ENCODE measurements at regions not wholly inside any gene's neighbourhood (a gene's known extent, or its start where the extent isn't known, plus 50 kb on each side); places are given as distances from the start of the nearest gene placed in this dataset.

DNA sequence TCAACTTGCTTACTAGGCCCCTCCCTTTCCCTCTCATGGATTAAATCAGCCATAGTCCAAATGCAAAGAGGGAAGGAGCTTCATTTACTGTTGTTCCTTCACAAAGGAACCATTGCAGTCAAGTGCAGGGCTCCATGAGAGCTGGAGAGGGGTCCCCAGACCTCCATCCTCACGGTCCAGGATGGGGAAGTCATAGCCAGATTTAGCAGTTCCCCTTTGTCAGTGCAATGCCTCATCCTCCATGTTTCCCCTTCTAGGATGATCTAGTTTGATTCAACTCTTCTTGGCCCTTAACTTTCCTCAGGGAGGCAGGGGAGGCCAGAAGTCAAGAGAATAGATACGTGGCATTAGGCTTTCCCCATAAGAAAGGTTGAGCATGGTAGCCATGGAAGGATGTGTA lies 66.5 kb upstream of the FUCA2 start:
- Histone ChIP-seq H3K9me3 (replicated peaks in 1 of 2; ENCODE audit: control insufficient read depth in 2 of 2, insufficient read depth in 1 of 2, low read depth in 1 of 2, low read length in 2 of 2) (peaks cover 0 to 3% of the 10 kb centered on the region in 2 donors), H3K18ac (ENCODE audit: low read length) (no peak overlapping the region), H3K9ac (ENCODE audit: low read depth, low read length, poor library complexity) (no peak overlapping the region), H3K23ac (ENCODE audit: low read depth, low read length, poor library complexity) (no peak overlapping the region), H2BK120ac (ENCODE audit: low read depth, low read length) (no peak overlapping the region), H2BK12ac (ENCODE audit: low read length) (no peak overlapping the region), H4K91ac (ENCODE audit: low read depth, low read length, poor library complexity) (no peak overlapping the region), H2AFZ (ENCODE audit: low read length) (no peak overlapping the region), H3K79me1 (ENCODE audit: low read depth, low read length) (no peaks in the 10 kb centered on the region), H3K36me3 (replicated peaks in 1 of 2; ENCODE audit: control insufficient read depth in 2 of 2, insufficient read depth in 2 of 2, low read length in 2 of 2) (no peaks in the 10 kb centered on the region), H3K27me3 (ENCODE audit: control insufficient read depth in 3 of 3, insufficient read depth in 3 of 3, low read depth in 1 of 3, low read length in 3 of 3) (no peaks in the 10 kb centered on the region), H3K4me1 (ENCODE audit: control insufficient read depth in 2 of 2, insufficient read depth in 1 of 2, low read depth in 1 of 2, low read length in 2 of 2) (no peaks in the 10 kb centered on the region), H3K4me3 (ENCODE audit: low read length in 2 of 2) (no peak overlapping the region), H2AK5ac (ENCODE audit: low read depth, low read length) (no peak overlapping the region), H2BK5ac (ENCODE audit: low read length) (no peak overlapping the region), H3K14ac (ENCODE audit: low read length) (no peak overlapping the region), H4K8ac (ENCODE audit: low read depth, low read length) (no peak overlapping the region), H3K4ac (ENCODE audit: low read length) (no peak overlapping the region), H3K27ac (replicated peaks; ENCODE audit: low read length) (no peak overlapping the region), H3K4me2 (ENCODE audit: insufficient read depth, low read length, poor library complexity, severe bottlenecking) (no peak overlapping the region), H2BK15ac (ENCODE audit: low read length) (no peak overlapping the region)
- no peak for DNase-seq (ENCODE audit: low spot score)
- WGBS, 2 donors (ENCODE audit: extremely low coverage in 2 of 2, insufficient read length in 2 of 2, insufficient replicate concordance in 1 of 2) = no CpG with 5 or more reads among the region's 2 CpGs

DNA sequence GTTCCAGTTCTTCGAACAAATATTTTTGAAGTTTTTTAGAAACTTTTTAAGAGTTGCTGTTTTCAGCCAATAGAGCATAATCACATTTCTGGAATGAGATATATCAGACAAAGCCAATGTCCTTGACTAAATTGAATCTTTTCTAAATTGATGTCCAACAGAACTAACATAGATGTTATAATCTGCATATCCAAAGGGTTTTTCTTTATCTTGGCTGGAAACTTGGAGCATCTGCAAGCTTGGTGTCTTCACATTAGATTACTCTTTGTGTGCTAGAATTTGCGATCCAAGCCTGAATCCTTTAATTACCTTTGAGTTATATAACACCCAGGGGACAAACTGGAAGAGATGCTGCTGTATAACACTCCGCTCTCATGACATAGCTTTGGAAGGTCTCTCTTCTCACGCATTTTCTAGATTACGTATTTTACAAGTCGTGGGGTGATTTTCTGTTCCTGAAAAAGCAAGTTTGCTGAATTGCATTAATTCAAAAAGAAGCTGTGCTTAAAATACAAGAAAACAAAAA lies 64.4 kb upstream of the FUCA2 start:
- Histone ChIP-seq H2BK120ac (ENCODE audit: low read depth, low read length) (no peak overlapping the region), H3K36me3 (replicated peaks in 1 of 2; ENCODE audit: control insufficient read depth in 2 of 2, insufficient read depth in 2 of 2, low read length in 2 of 2) (no peaks in the 10 kb centered on the region), H2AK5ac (ENCODE audit: low read depth, low read length) (no peak overlapping the region), H3K23ac (ENCODE audit: low read depth, low read length, poor library complexity) (no peak overlapping the region), H3K4me3 (ENCODE audit: low read length in 2 of 2) (no peak overlapping the region), H3K9ac (ENCODE audit: low read depth, low read length, poor library complexity) (no peak overlapping the region), H2BK5ac (ENCODE audit: low read length) (no peak overlapping the region), H3K14ac (ENCODE audit: low read length) (no peak overlapping the region), H2AFZ (ENCODE audit: low read length) (peak overlapping the region; percentile 1), H3K18ac (ENCODE audit: low read length) (no peak overlapping the region), H3K4ac (ENCODE audit: low read length) (no peak overlapping the region), H3K4me1 (ENCODE audit: control insufficient read depth in 2 of 2, insufficient read depth in 1 of 2, low read depth in 1 of 2, low read length in 2 of 2) (no peaks in the 10 kb centered on the region), H3K27me3 (ENCODE audit: control insufficient read depth in 3 of 3, insufficient read depth in 3 of 3, low read depth in 1 of 3, low read length in 3 of 3) (no peaks in the 10 kb centered on the region), H2BK12ac (ENCODE audit: low read length) (no peak overlapping the region), H2BK15ac (ENCODE audit: low read length) (no peak overlapping the region), H4K91ac (ENCODE audit: low read depth, low read length, poor library complexity) (no peak overlapping the region), H3K79me1 (ENCODE audit: low read depth, low read length) (no peaks in the 10 kb centered on the region), H3K27ac (replicated peaks; ENCODE audit: low read length) (no peak overlapping the region), H3K9me3 (replicated peaks in 1 of 2; ENCODE audit: control insufficient read depth in 2 of 2, insufficient read depth in 1 of 2, low read depth in 1 of 2, low read length in 2 of 2) (peaks cover 0 to 3% of the 10 kb centered on the region in 2 donors), H4K8ac (ENCODE audit: low read depth, low read length) (no peak overlapping the region), H3K4me2 (ENCODE audit: insufficient read depth, low read length, poor library complexity, severe bottlenecking) (no peak overlapping the region)
- DNase-seq (ENCODE audit: low spot score) = no peak
- WGBS, 2 donors (ENCODE audit: extremely low coverage in 2 of 2, insufficient read length in 2 of 2, insufficient replicate concordance in 1 of 2) = no CpG with 5 or more reads among the region's 6 CpGs

DNA sequence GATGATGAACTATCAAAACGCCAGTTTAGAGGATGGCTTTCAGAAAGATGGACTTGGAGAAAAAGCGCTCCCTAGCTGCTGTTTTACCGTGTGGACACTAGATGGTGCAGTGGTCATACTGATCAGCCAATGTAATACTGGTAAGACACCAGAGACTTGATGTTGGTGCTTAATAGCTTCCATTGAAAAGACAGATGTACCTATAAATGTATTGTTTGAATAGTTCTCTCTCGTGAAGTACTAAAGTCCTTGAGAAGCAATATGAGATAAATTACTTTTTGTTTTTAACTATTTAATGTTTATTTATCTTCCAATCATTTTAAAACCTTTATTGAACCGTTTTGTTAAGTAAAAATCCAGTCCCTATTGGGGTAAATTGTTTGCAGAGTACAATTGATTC lies 63.9 kb upstream of the FUCA2 start:
- Histone ChIP-seq H3K27me3 (ENCODE audit: control insufficient read depth in 3 of 3, insufficient read depth in 3 of 3, low read depth in 1 of 3, low read length in 3 of 3) (no peaks in the 10 kb centered on the region), H2AK5ac (ENCODE audit: low read depth, low read length) (no peak overlapping the region), H3K79me1 (ENCODE audit: low read depth, low read length) (no peaks in the 10 kb centered on the region), H3K18ac (ENCODE audit: low read length) (no peak overlapping the region), H3K27ac (replicated peaks; ENCODE audit: low read length) (no peak overlapping the region), H3K4me3 (ENCODE audit: low read length in 2 of 2) (no peak overlapping the region), H2BK15ac (ENCODE audit: low read length) (no peak overlapping the region), H2BK120ac (ENCODE audit: low read depth, low read length) (no peak overlapping the region), H3K4me1 (ENCODE audit: control insufficient read depth in 2 of 2, insufficient read depth in 1 of 2, low read depth in 1 of 2, low read length in 2 of 2) (peaks cover under 1 to 1% of the 10 kb centered on the region in 2 donors), H3K4me2 (ENCODE audit: insufficient read depth, low read length, poor library complexity, severe bottlenecking) (no peak overlapping the region), H3K36me3 (replicated peaks in 1 of 2; ENCODE audit: control insufficient read depth in 2 of 2, insufficient read depth in 2 of 2, low read length in 2 of 2) (no peaks in the 10 kb centered on the region), H3K4ac (ENCODE audit: low read length) (no peak overlapping the region), H4K8ac (ENCODE audit: low read depth, low read length) (no peak overlapping the region), H3K23ac (ENCODE audit: low read depth, low read length, poor library complexity) (no peak overlapping the region), H2AFZ (ENCODE audit: low read length) (no peak overlapping the region), H3K14ac (ENCODE audit: low read length) (no peak overlapping the region), H3K9ac (ENCODE audit: low read depth, low read length, poor library complexity) (no peak overlapping the region), H4K91ac (ENCODE audit: low read depth, low read length, poor library complexity) (no peak overlapping the region), H3K9me3 (replicated peaks in 1 of 2; ENCODE audit: control insufficient read depth in 2 of 2, insufficient read depth in 1 of 2, low read depth in 1 of 2, low read length in 2 of 2) (peaks cover 0 to 3% of the 10 kb centered on the region in 2 donors), H2BK5ac (ENCODE audit: low read length) (no peak overlapping the region), H2BK12ac (ENCODE audit: low read length) (no peak overlapping the region)
- DNase-seq (ENCODE audit: low spot score) = peak; percentile 65
- WGBS, 2 donors (ENCODE audit: extremely low coverage in 2 of 2, insufficient read length in 2 of 2, insufficient replicate concordance in 1 of 2) = no CpG with 5 or more reads among the region's 5 CpGs

DNA sequence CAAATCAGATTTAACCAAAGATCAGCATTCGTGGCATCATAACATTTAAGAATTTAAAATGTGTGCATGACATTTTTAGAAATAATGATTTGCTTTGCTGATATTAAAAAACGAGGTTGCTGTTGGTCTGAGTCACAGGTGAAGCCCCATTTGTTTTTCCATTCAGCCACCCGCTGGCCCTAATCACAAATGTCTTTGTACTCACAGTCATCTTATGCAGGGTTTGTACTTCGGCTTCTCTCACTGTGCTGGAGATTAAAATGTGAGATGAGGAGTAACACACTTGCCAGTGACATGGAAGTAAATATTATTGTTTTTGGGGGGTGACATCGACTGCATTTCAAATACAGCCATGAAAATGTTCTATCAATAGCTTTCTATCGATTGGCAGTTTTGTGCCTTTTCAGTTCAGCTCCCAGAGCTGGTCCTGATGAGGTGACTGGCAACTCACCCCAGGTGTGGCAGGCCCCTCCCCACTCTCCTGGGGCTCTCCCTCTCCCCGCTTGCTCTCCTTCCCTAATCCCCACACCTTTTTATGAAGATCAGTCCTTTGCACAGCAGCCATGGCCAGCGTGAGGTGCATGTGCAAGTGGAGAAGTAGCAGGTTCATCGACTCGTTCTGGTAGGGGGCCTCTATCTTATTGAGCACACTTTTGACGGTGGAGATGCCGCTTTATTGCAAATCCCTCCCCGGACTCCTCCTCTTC lies 58.8 kb upstream of the FUCA2 start:
- no peak overlapping the region for H2AFZ ChIP-seq (ENCODE audit: low read length)

More for the DNA sequence above, 58.8 kb upstream of the FUCA2 start:
- no peak overlapping the region for H3K18ac ChIP-seq (ENCODE audit: low read length)
- no peak overlapping the region for H3K27ac ChIP-seq (replicated peaks; ENCODE audit: low read length)
- no peaks in the 10 kb centered on the region for H3K79me1 ChIP-seq (ENCODE audit: low read depth, low read length)
- no CpG with 5 or more reads among the region's 13 CpGs for WGBS, 2 donors (ENCODE audit: extremely low coverage in 2 of 2, insufficient read length in 2 of 2, insufficient replicate concordance in 1 of 2)
- H3K4me3 ChIP-seq (ENCODE audit: low read length in 2 of 2) = no peak overlapping the region
- H2BK15ac ChIP-seq (ENCODE audit: low read length) = no peak overlapping the region
- no peak overlapping the region for H2BK12ac ChIP-seq (ENCODE audit: low read length)
- H3K4me1 ChIP-seq (ENCODE audit: control insufficient read depth in 2 of 2, insufficient read depth in 1 of 2, low read depth in 1 of 2, low read length in 2 of 2) = peaks cover 3 to 10% of the 10 kb centered on the region in 2 donors
- no peak overlapping the region for H4K91ac ChIP-seq (ENCODE audit: low read depth, low read length, poor library complexity)
- H2BK120ac ChIP-seq (ENCODE audit: low read depth, low read length) = no peak overlapping the region
- no peak overlapping the region for H3K9ac ChIP-seq (ENCODE audit: low read depth, low read length, poor library complexity)
- no peak overlapping the region for H3K4me2 ChIP-seq (ENCODE audit: insufficient read depth, low read length, poor library complexity, severe bottlenecking)
- no peak overlapping the region for H2AK5ac ChIP-seq (ENCODE audit: low read depth, low read length)
- peaks cover 0 to 3% of the 10 kb centered on the region in 2 donors for H3K9me3 ChIP-seq (replicated peaks in 1 of 2; ENCODE audit: control insufficient read depth in 2 of 2, insufficient read depth in 1 of 2, low read depth in 1 of 2, low read length in 2 of 2)
- no peaks in the 10 kb centered on the region for H3K27me3 ChIP-seq (ENCODE audit: control insufficient read depth in 3 of 3, insufficient read depth in 3 of 3, low read depth in 1 of 3, low read length in 3 of 3)
- no peaks in the 10 kb centered on the region for H3K36me3 ChIP-seq (replicated peaks in 1 of 2; ENCODE audit: control insufficient read depth in 2 of 2, insufficient read depth in 2 of 2, low read length in 2 of 2)
- no peak overlapping the region for H3K14ac ChIP-seq (ENCODE audit: low read length)
- peak overlapping the region; percentile 55 for H3K23ac ChIP-seq (ENCODE audit: low read depth, low read length, poor library complexity)
- H2BK5ac ChIP-seq (ENCODE audit: low read length) = no peak overlapping the region
- no peak for DNase-seq (ENCODE audit: low spot score)
- no peak overlapping the region for H4K8ac ChIP-seq (ENCODE audit: low read depth, low read length)
- H3K4ac ChIP-seq (ENCODE audit: low read length) = no peak overlapping the region
